HCT116 (cell line): ENCODE measurements at regions not wholly inside any gene's neighbourhood (a gene's known extent, or its start where the extent isn't known, plus 50 kb on each side); places are given as distances from the start of the nearest gene placed in this dataset.
A peak's percentile ranks its signal among the peaks of the same experiment; 100 is the strongest.

ENCODE experiments used
- ATAC-seq: fragments of 200-7000 bp; cut with Tn5 transposase; 2 replicates; pipeline ENCODE4 v1.9.1; 2020; ENCODE audit warnings: mild to moderate bottlenecking, moderate library complexity
- BruUV-seq: library from RNA; stranded (reverse); fragments of 400-500 nt; replicated peaks from 2 replicates; lab custom pipeline; 2021; lab: Mats Ljungman, UMichigan
- CTCF ChIA-PET: fragments of 300-600 bp; sonication (Branson Sonifier 250); formaldehyde crosslinking; loops from one replicate; lab custom pipeline; 2021; ENCODE audit warnings: antibody characterized with exemption; lab: Charles Lee
- POLR2A ChIA-PET: fragments of 300-600, 350-600 bp; sonication (Branson Sonifier 250); formaldehyde crosslinking; loops from one replicate; lab custom pipeline; 2021; ENCODE audit warnings: antibody characterized with exemption; lab: Charles Lee
- RAD21 ChIA-PET, 2 experiments: fragments of 300-600 bp; sonication (Branson Sonifier 250); formaldehyde crosslinking; loops; one replicate each; lab custom pipeline; 2023; ENCODE audit warnings: low total read pairs in 2 of 2; ENCODE audit not compliant: uncharacterized antibody in 2 of 2, unreplicated experiment in 2 of 2, low non-redundant PET in 1 of 2; lab: Charles Lee
- DNase-seq: peaks from one replicate; pipeline ENCODE4 v3.0.0-alpha.2; 2010; ENCODE audit warnings: low read depth, low spot score
- H2AFZ ChIP-seq: fragments of 200-600 bp; shearing (Covaris generic), sonication (generic); 2 replicates; pipeline ENCODE4 v1.6.1; 2017; ENCODE audit warnings: low read depth, mixed run types, mixed read lengths, antibody characterized with exemption, low read length; ENCODE audit not compliant: poor library complexity, severe bottlenecking
- H3K27ac ChIP-seq: 2 replicates; pipeline ENCODE4 v1.5.1; 2012; ENCODE audit warnings: low read depth, low read length
- H3K27me3 ChIP-seq: fragments of 200-600 bp; sonication (generic); 2 replicates; pipeline ENCODE4 v1.6.1; 2016; ENCODE audit warnings: mixed run types, low read length, mixed read lengths; ENCODE audit not compliant: insufficient read depth
- H3K36me3 ChIP-seq, 2 experiments: fragments of 200-500 bp in 1 of 2; fragments of 200-600 bp in 1 of 2; sonication (Bioruptor generic) in 1 of 2; sonication (generic) in 1 of 2; 2 replicates each; pipeline versions ENCODE4 v1.5.1 to v1.6.1; 2014 to 2016; ENCODE audit warnings: low read length in 2 of 2, inconsistent platforms in 1 of 2, mixed read lengths in 1 of 2, mixed run types in 1 of 2; ENCODE audit not compliant: insufficient read depth in 2 of 2, control insufficient read depth in 1 of 2
- H3K4me1 ChIP-seq, 2 experiments: fragments of 200-600 bp in 1 of 2; sonication (generic) in 1 of 2; 2 replicates each; pipeline versions ENCODE4 v1.5.1 to v1.6.1; 2012 to 2017; ENCODE audit warnings: low read length in 2 of 2, inconsistent platforms in 1 of 2, mild to moderate bottlenecking in 1 of 2, mixed read lengths in 1 of 2, mixed run types in 1 of 2, moderate library complexity in 1 of 2; ENCODE audit not compliant: insufficient read depth in 2 of 2, control insufficient read depth in 1 of 2
- H3K4me2 ChIP-seq: fragments of 200-600 bp; sonication (generic); 2 replicates; pipeline ENCODE4 v1.6.1; 2017; ENCODE audit warnings: mixed run types, low read length, mixed read lengths
- H3K4me3 ChIP-seq, 2 experiments: fragments of 200-600 bp in 1 of 2; sonication (generic) in 1 of 2; replicated peaks in 1 of 2; 2 replicates each; pipeline ENCODE4 v1.5.1; 2011 to 2016; ENCODE audit warnings: low read length in 2 of 2, control low read depth in 1 of 2, low read depth in 1 of 2, mild to moderate bottlenecking in 1 of 2, mixed read lengths in 1 of 2, mixed run types in 1 of 2
- H3K79me2 ChIP-seq: fragments of 200-600 bp; sonication (generic); 2 replicates; pipeline ENCODE4 v1.6.1; 2017; ENCODE audit warnings: mild to moderate bottlenecking, mixed run types, low read length, moderate library complexity, mixed read lengths; ENCODE audit not compliant: insufficient read depth
- H3K9ac ChIP-seq: fragments of 200-600 bp; sonication (generic); 2 replicates; pipeline ENCODE4 v1.6.1; 2016; ENCODE audit warnings: low read length, mixed read lengths
- H3K9me2 ChIP-seq: fragments of 200-600 bp; sonication (generic), shearing (Covaris generic); 2 replicates; pipeline ENCODE4 v1.6.1; 2017; ENCODE audit warnings: mixed run types, mild to moderate bottlenecking, moderate library complexity; ENCODE audit not compliant: insufficient read depth
- H3K9me3 ChIP-seq, 2 experiments: fragments of 200-500 bp in 1 of 2; fragments of 200-600 bp in 1 of 2; sonication (Bioruptor generic) in 1 of 2; sonication (generic) in 1 of 2; 2 replicates each; pipeline ENCODE4 v1.6.1; 2014 to 2017; ENCODE audit warnings: low read length in 2 of 2, mixed read lengths in 2 of 2, inconsistent platforms in 1 of 2, low read depth in 1 of 2, mild to moderate bottlenecking in 1 of 2, mixed run types in 1 of 2, moderate library complexity in 1 of 2; ENCODE audit not compliant: control insufficient read depth in 1 of 2, insufficient read depth in 1 of 2
- H4K20me1 ChIP-seq: fragments of 200-600 bp; sonication (generic), shearing (Covaris generic); 2 replicates; pipeline ENCODE4 v1.6.1; 2017; ENCODE audit warnings: mixed run types, mild to moderate bottlenecking, moderate library complexity; ENCODE audit not compliant: insufficient read depth
- CBX3 ChIP-seq: IDR thresholded peaks from 2 replicates; pipeline ENCODE4 v1.6.1; 2012; ENCODE audit warnings: low read depth
- FOSL1 ChIP-seq: IDR thresholded peaks from 2 replicates; pipeline ENCODE4 v1.6.1; 2012; ENCODE audit warnings: low read depth
- JUND ChIP-seq: IDR thresholded peaks from 2 replicates; pipeline ENCODE4 v1.6.1; 2012
- POLR2A ChIP-seq: IDR thresholded peaks from 2 replicates; pipeline ENCODE4 v1.7.0; 2011; ENCODE audit warnings: borderline replicate concordance; ENCODE audit not compliant: insufficient read depth, insufficient read length; ENCODE audit errors: extremely low read depth
- SRF ChIP-seq: IDR thresholded peaks from 2 replicates; pipeline ENCODE4 v1.6.1; 2012; ENCODE audit warnings: low read depth
- intact Hi-C: fragments of 100-400 bp; cut with micrococcal nuclease; formaldehyde crosslinking; loops from 2 replicates; pipeline ENCODE4 v1.10.0; 2022
- TF ChIP-seq, protein P1 (sequence below): IDR thresholded peaks from 2 replicates; pipeline ENCODE4 v1.6.1; 2012; ENCODE audit warnings: low read depth
- TF ChIP-seq, protein P2 (sequence below): IDR thresholded peaks from 2 replicates; pipeline ENCODE4 v1.6.1; 2011; ENCODE audit warnings: mild to moderate bottlenecking, low read length, moderate library complexity; ENCODE audit not compliant: insufficient replicate concordance; ENCODE audit errors: extremely low read depth
- TF ChIP-seq, protein P3 (sequence below), 3 experiments: fragments of 200-600 bp in 1 of 3; sonication (generic) in 1 of 3; IDR thresholded peaks in 2 of 3; conservative IDR thresholded peaks in 1 of 3; 2 replicates each; pipeline ENCODE4 v1.5.1; 2012 to 2017; ENCODE audit warnings: low read depth in 2 of 3, low read length in 2 of 3, antibody characterized with exemption in 1 of 3, borderline replicate concordance in 1 of 3, control low read depth in 1 of 3, mild to moderate bottlenecking in 1 of 3, mixed read lengths in 1 of 3, mixed run types in 1 of 3, moderate library complexity in 1 of 3; ENCODE audit not compliant: insufficient read depth in 1 of 3

DNA sequence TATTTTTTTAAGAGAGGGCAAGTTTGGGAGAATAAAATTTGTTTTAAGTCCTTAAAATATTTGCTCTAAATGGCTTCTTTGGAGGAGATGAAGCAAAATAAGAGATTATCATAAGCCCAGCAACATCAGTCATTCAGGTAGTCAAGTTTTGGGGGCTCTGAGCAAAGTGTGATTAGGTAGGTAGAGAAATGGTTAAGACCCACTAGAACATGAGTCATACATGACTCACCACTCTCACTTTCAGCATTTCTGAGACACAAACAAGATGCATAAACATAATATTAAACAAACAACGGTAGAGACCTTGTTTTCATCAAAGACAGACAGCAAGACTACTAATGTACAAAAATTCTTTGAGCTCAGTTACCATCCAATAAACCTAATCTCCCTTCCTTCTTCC, 272.2 kb downstream of the LMO4 start:
- H3K27me3 ChIP-seq = no peaks in the 10 kb centered on the region
- H3K9me2 ChIP-seq = no peaks in the 10 kb centered on the region
- intact Hi-C loops = no loop called here
- no peaks in the 10 kb centered on the region for H4K20me1 ChIP-seq
- peak overlapping the region; percentile 35; the same call in 1 of the 2 replicates for H3K4me2 ChIP-seq
- ATAC-seq = no peak
- H3K4me1 ChIP-seq = peaks cover 7% of the 10 kb centered on the region in 2 experiments; a peak in 3 of 4 replicates
- no peak for DNase-seq
- no peaks in the 10 kb centered on the region for H3K36me3 ChIP-seq
- BruUV-seq = no TSS peak
- H3K4me3 ChIP-seq = no peak overlapping the region
- H3K9me3 ChIP-seq = no peaks in the 10 kb centered on the region
- RAD21 ChIA-PET = no interaction called here
- no peak for TF ChIP-seq CBX3
- TF ChIP-seq FOSL1 = peak; percentile 85
- peak; percentile 69 for TF ChIP-seq JUND
- TF ChIP-seq POLR2A = no peak
- TF ChIP-seq, protein P1, sequence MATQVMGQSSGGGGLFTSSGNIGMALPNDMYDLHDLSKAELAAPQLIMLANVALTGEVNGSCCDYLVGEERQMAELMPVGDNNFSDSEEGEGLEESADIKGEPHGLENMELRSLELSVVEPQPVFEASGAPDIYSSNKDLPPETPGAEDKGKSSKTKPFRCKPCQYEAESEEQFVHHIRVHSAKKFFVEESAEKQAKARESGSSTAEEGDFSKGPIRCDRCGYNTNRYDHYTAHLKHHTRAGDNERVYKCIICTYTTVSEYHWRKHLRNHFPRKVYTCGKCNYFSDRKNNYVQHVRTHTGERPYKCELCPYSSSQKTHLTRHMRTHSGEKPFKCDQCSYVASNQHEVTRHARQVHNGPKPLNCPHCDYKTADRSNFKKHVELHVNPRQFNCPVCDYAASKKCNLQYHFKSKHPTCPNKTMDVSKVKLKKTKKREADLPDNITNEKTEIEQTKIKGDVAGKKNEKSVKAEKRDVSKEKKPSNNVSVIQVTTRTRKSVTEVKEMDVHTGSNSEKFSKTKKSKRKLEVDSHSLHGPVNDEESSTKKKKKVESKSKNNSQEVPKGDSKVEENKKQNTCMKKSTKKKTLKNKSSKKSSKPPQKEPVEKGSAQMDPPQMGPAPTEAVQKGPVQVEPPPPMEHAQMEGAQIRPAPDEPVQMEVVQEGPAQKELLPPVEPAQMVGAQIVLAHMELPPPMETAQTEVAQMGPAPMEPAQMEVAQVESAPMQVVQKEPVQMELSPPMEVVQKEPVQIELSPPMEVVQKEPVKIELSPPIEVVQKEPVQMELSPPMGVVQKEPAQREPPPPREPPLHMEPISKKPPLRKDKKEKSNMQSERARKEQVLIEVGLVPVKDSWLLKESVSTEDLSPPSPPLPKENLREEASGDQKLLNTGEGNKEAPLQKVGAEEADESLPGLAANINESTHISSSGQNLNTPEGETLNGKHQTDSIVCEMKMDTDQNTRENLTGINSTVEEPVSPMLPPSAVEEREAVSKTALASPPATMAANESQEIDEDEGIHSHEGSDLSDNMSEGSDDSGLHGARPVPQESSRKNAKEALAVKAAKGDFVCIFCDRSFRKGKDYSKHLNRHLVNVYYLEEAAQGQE = no peak
- TF ChIP-seq, protein P2, sequence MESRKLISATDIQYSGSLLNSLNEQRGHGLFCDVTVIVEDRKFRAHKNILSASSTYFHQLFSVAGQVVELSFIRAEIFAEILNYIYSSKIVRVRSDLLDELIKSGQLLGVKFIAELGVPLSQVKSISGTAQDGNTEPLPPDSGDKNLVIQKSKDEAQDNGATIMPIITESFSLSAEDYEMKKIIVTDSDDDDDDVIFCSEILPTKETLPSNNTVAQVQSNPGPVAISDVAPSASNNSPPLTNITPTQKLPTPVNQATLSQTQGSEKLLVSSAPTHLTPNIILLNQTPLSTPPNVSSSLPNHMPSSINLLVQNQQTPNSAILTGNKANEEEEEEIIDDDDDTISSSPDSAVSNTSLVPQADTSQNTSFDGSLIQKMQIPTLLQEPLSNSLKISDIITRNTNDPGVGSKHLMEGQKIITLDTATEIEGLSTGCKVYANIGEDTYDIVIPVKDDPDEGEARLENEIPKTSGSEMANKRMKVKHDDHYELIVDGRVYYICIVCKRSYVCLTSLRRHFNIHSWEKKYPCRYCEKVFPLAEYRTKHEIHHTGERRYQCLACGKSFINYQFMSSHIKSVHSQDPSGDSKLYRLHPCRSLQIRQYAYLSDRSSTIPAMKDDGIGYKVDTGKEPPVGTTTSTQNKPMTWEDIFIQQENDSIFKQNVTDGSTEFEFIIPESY = no peak
- peak; percentile 41 for TF ChIP-seq SRF
- TF ChIP-seq, protein P3, sequence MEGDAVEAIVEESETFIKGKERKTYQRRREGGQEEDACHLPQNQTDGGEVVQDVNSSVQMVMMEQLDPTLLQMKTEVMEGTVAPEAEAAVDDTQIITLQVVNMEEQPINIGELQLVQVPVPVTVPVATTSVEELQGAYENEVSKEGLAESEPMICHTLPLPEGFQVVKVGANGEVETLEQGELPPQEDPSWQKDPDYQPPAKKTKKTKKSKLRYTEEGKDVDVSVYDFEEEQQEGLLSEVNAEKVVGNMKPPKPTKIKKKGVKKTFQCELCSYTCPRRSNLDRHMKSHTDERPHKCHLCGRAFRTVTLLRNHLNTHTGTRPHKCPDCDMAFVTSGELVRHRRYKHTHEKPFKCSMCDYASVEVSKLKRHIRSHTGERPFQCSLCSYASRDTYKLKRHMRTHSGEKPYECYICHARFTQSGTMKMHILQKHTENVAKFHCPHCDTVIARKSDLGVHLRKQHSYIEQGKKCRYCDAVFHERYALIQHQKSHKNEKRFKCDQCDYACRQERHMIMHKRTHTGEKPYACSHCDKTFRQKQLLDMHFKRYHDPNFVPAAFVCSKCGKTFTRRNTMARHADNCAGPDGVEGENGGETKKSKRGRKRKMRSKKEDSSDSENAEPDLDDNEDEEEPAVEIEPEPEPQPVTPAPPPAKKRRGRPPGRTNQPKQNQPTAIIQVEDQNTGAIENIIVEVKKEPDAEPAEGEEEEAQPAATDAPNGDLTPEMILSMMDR (IDR thresholded peaks at IDR 0.05 in 2 of 3, conservative IDR thresholded peaks at IDR 0.05 in 1 of 3; ENCODE audit: borderline replicate concordance in 1 of 3, insufficient read depth in 1 of 3, low read depth in 2 of 3, low read length in 2 of 3) = no peak
- TF ChIP-seq, all 23 proteins: peak for 3
- no peak overlapping the region for H3K27ac ChIP-seq
- ChIA-PET POLR2A (no interaction called here), CTCF (no interaction called here)
- no peaks in the 10 kb centered on the region for H3K79me2 ChIP-seq
- H2AFZ ChIP-seq = peak overlapping the region; percentile 37
- no peak overlapping the region for H3K9ac ChIP-seq
